ENCODE measurements at regions not wholly inside any gene's neighbourhood (a gene's known extent, or its start where the extent isn't known, plus 50 kb on each side); places are given as distances from the start of the nearest gene placed in this dataset.

- no peak overlapping the region for H2BK15ac ChIP-seq (ENCODE audit: low read length)
- no peak overlapping the region for H2BK12ac ChIP-seq (ENCODE audit: low read depth, low read length)
- no peak overlapping the region for H3K56ac ChIP-seq (replicated peaks; ENCODE audit: insufficient read length, low read depth, low read length)
- no peak overlapping the region for H4K8ac ChIP-seq (ENCODE audit: extremely low read depth, insufficient read depth, low read length)
- no peak overlapping the region for H2BK120ac ChIP-seq (replicated peaks; ENCODE audit: low read depth, low read length)
- no peaks in the 10 kb centered on the region for H3K23me2 ChIP-seq (ENCODE audit: low read depth, low read length)
- no peak overlapping the region for H3K23ac ChIP-seq (ENCODE audit: insufficient read length)
- H3K4me2 ChIP-seq (ENCODE audit: insufficient read depth in 1 of 2, low read depth in 2 of 2, low read length in 2 of 2): no peak overlapping the region
- no peak for FAIRE-seq
- no peak overlapping the region for H2AFZ ChIP-seq (ENCODE audit: low read length)
- no peak overlapping the region for H4K91ac ChIP-seq (replicated peaks; ENCODE audit: insufficient read length, low read length)
- H3K4me1 ChIP-seq (replicated peaks in 1 of 4; ENCODE audit: control insufficient read depth in 3 of 4, insufficient read depth in 4 of 4, low read length in 3 of 4): peaks cover 0 to 6% (median 4%) of the 10 kb centered on the region in 4 experiments; a peak in 3 of 7 replicates
- DNase-seq (ENCODE audit: low read depth in 1 of 2, low spot score in 2 of 2): no peak
- H3K27me3 ChIP-seq (replicated peaks in 1 of 4; ENCODE audit: control insufficient read depth in 3 of 4, extremely low read depth in 1 of 4, insufficient read depth in 3 of 4, low read length in 3 of 4): no peaks in the 10 kb centered on the region
- ChIA-PET CTCF (ENCODE audit: partially characterized antibody) (interaction anchor here (1.3 to 1.5 kb wide), 2 partner anchors 12 to 14 kb away, joined by 4 to 6 read pairs; no protein-coding TSS in a partner anchor), POLR2A (ENCODE audit: partially characterized antibody) (interaction anchor here (1.0 kb wide), 1 partner anchor 58 kb away, joined by 5 read pairs; the partner anchor contains the start of genes EEF1B2 and NDUFS1)
- no peaks in the 10 kb centered on the region for H3K79me1 ChIP-seq (ENCODE audit: low read depth, low read length)
- no peaks in the 10 kb centered on the region for H3K79me2 ChIP-seq (ENCODE audit: control insufficient read depth in 1 of 2, insufficient read depth in 2 of 2, low read length in 2 of 2)
- no peak overlapping the region for H4K5ac ChIP-seq (ENCODE audit: insufficient read length, low read depth, low read length)
- peaks cover 0 to 2% of the 10 kb centered on the region in 2 experiments; a peak in 1 of 4 replicates for H3K9me3 ChIP-seq (ENCODE audit: insufficient read depth in 2 of 2, low read depth in 1 of 2, low read length in 1 of 2)
- H2AK5ac ChIP-seq (ENCODE audit: low read depth, low read length): no peak overlapping the region
- H3K4me3 ChIP-seq (ENCODE audit: extremely low read depth in 1 of 4, insufficient read depth in 2 of 4, low read depth in 3 of 4, low read length in 4 of 4): no peak overlapping the region
- no peak overlapping the region for H3K4ac ChIP-seq (replicated peaks; ENCODE audit: insufficient read length, low read depth, low read length)
- no peak overlapping the region for H3K18ac ChIP-seq (ENCODE audit: extremely low read depth, low read length)
- no peak overlapping the region for H2BK20ac ChIP-seq (ENCODE audit: low read length)
- no peak overlapping the region for H3K27ac ChIP-seq (ENCODE audit: low read depth, low read length)
- no peak for TF ChIP-seq BACH1 (IDR thresholded peaks at IDR 0.05; ENCODE audit: low read length)
- TF ChIP-seq NRF1 (IDR thresholded peaks at IDR 0.05; ENCODE audit: low read depth, low read length): no peak
- no peak for TF ChIP-seq MAFK (IDR thresholded peaks at IDR 0.05; ENCODE audit: low read depth, low read length)
- TF ChIP-seq CBX5 (IDR thresholded peaks at IDR 0.05; ENCODE audit: low read depth, low read length): no peak
- H3K14ac ChIP-seq (ENCODE audit: insufficient read length): no peak overlapping the region
- no peaks in the 10 kb centered on the region for H3K36me3 ChIP-seq (ENCODE audit: control insufficient read depth in 2 of 4, insufficient read depth in 4 of 4, low read length in 3 of 4)
- H3K9ac ChIP-seq (replicated peaks in 1 of 4; ENCODE audit: extremely low read depth in 1 of 4, low read depth in 3 of 4, low read length in 3 of 4): no peak overlapping the region
- H2BK5ac ChIP-seq (ENCODE audit: low read depth, low read length): no peak overlapping the region
- H4K20me1 ChIP-seq (replicated peaks in 1 of 2; ENCODE audit: control insufficient read depth in 1 of 2, insufficient read depth in 2 of 2, low read length in 2 of 2): no peaks in the 10 kb centered on the region
- 93% methylated on average over 4 of the region's 4 CpGs; no CpG with 5 or more reads in 1 of the 2 experiments for WGBS, 2 experiments (ENCODE audit: extremely low coverage in 1 of 2, insufficient coverage in 1 of 2, insufficient read length in 1 of 2, insufficient replicate concordance in 2 of 2, low coverage in 1 of 2, low lambda C conversion rate in 2 of 2, missing lambda C conversion rate in 1 of 2)
Observed at GRCh38 chr2:206218156-206218555, 56.3 kb upstream of the ZDBF2 start.
